ENCODE measurements at regions not wholly inside any gene's neighbourhood (a gene's known extent, or its start where the extent isn't known, plus 50 kb on each side); places are given as distances from the start of the nearest gene placed in this dataset.

DNA sequence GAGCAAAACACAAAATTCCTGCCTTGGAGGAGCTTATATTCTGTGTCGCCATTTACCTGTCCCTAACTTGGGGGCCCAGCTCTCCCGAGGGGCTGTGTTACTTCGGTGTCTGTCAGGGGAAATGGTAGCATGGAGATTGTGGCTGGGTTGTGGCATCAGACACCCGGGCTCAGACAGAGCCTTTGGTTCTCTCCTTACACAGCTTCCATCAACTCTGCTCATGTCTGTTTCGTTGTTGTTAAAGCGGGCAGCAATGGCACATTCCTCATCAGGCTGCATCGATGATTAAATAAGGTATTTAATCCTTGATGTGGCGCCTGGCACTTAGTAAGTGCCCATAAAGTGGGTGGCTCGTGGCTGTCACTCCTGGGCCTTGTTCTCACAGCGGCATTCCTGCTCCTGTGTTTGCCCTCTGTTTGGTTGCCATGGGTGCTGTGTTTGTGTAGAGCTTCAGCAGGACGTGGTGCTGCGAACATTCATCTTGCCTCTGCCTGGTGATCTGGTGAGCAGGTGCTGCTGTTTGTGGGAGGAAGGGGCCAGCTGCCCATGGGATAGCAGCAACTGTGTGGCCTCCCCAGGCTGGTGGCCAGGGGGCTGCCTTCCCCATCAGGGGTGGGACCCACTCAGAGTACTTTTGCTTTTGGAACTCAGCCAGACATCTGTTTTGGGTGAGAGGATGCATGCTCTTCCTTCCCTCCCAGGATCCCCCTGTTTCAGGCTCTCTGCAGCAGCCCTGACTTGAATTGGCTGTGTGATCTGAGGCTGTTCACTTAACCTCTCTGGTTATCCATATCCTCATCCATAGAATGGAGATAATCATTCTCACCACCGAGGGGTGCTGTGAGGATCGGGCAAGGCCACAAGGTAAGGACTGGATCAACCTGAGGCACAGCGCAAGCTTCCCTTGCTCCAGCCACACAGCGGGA lies 207.2 kb upstream of the SVIL start:
- Mint-ChIP-seq H3K27me3 (no peaks in the 10 kb centered on the region), H3K27ac (no peak overlapping the region)

DNA sequence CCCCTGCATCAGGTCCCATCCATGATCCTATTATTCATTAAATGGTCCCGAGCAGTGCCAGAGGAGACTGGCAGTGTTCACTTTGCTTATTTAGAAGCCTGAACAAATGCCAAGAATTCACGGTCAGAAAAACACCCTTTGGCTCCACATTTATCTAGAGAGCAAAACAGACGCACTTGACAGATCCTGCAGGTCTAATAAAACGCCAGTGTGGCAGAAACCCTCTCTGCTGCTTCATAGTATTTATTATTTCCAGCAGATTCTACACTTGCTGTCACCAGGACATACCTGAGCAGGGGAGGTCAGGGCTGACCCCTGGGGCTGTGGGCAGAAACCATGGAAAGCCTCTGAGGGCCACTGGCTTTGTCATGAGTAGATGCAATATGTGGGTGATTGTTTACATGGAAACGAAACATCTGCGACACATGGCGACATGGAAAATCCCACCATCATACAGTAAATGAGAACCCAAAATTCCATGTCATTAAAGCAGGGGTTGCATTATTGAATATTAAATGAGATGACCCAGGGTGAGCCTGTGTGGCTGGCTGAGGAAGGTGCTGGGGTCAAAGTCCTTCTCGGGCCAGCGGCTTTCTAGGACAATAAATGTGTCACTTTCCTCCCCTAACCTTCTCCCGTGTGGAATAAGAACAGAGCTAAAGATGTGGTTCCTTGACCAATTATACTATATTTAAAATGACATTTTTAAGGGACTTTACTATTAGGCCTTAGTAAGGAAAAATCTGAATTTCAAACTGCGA lies 205.9 kb upstream of the SVIL start:
- Mint-ChIP-seq H3K27me3 (no peaks in the 10 kb centered on the region), H3K9me3 (no peaks in the 10 kb centered on the region)

More for the DNA sequence above, 207.2 kb upstream of the SVIL start:
- Mint-ChIP-seq H3K4me3 (no peak overlapping the region), H3K4me1 (no peaks in the 10 kb centered on the region), H3K36me3 (ENCODE audit: low read depth) (no peaks in the 10 kb centered on the region), H3K9me3 (no peaks in the 10 kb centered on the region)
- DNase-seq (no peak), ATAC-seq (no peak)

DNA sequence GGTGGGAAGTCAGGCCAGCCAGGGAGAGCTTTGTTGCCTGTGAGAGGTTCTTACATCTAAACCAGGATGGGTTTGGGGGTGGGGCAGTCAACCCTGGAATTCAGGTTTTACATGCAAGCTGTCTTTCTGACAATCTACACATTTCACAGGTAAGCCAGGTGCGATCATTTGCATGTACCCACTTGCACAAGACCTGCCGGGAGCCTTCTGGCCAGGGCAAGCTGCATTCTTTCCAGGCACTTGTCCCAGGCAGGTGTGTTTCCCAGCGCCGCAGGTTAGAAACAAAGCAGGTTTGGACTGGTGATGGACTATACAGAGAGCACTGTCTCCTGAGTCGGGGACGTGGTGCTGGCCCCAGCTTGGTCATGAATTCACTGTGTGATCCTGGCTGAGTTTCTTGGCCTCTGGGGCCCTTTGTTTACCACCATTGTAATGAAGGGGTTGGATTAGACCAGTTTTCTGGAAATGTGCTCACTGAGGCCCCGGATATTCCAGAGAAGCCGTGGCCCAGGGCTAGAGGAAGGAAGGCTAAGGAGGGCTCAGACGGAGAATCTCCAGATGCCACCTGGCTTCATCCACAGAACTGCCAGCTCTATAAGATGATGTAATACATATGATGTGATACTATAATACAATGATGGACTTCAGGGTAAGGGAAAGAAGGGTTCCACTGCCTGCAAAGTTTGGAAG lies 205.2 kb upstream of the SVIL start:
- no peaks in the 10 kb centered on the region for H3K9me3 Mint-ChIP-seq
- ATAC-seq (no peak), DNase-seq (no peak)
- H3K36me3 Mint-ChIP-seq (ENCODE audit: low read depth): no peaks in the 10 kb centered on the region
- H3K4me1 Mint-ChIP-seq: no peaks in the 10 kb centered on the region
- no peaks in the 10 kb centered on the region for H3K27me3 Mint-ChIP-seq
- H3K27ac Mint-ChIP-seq: no peak overlapping the region
- H3K4me3 Mint-ChIP-seq: no peak overlapping the region

More for the DNA sequence above, 205.9 kb upstream of the SVIL start:
- Mint-ChIP-seq H3K27ac (no peak overlapping the region), H3K4me3 (no peak overlapping the region), H3K36me3 (ENCODE audit: low read depth) (no peaks in the 10 kb centered on the region), H3K4me1 (no peaks in the 10 kb centered on the region)
- no peak for DNase-seq
- ATAC-seq: no peak

DNA sequence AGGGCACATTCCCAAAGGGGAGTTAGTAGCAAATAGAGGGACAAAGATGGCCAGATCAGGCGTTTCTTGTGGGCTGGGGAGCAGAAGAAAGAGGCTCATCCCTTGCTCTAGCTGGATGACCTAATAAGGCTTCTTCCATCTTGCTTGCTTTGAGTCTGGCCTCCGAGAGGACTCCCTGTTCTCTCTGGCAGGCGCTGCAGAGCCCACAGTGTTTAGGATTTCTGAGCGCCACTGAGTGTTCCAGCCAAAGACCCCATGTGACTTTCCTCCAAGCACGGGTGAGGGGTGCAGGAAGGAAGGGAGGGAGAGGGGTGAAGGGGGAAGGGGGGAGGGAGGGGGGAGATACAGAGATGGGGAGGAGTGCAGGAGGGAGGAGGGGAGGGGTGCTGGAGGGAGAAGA lies 203.8 kb upstream of the SVIL start:
- no peaks in the 10 kb centered on the region for H3K36me3 Mint-ChIP-seq (ENCODE audit: low read depth)
- no peak for ATAC-seq
- no peaks in the 10 kb centered on the region for H3K4me1 Mint-ChIP-seq
- H3K27me3 Mint-ChIP-seq: no peaks in the 10 kb centered on the region
- H3K9me3 Mint-ChIP-seq: no peaks in the 10 kb centered on the region
- H3K4me3 Mint-ChIP-seq: no peak overlapping the region
- H3K27ac Mint-ChIP-seq: no peak overlapping the region
- no peak for DNase-seq

DNA sequence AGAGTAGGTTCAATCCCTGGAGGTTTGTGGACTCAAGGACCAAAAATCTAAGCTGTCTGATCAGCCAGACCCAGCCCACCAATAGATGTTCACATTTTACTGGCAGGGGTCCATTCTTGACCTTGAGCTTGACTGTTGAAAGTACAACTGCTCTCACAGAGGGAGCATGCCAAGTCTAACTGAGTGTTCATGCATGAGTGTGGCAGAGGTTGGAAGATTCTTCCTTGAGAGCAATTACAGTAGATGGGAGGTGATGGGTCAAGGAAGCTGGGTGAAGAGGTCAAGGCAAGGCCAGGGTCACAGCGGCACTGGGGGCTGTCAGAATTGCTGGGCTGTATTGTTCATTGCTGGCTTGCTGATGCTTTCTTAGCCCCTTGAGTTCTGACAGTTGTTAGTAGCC lies 202.8 kb upstream of the SVIL start:
- Mint-ChIP-seq H3K27ac (no peak overlapping the region), H3K4me1 (no peaks in the 10 kb centered on the region), H3K36me3 (ENCODE audit: low read depth) (no peaks in the 10 kb centered on the region), H3K9me3 (no peaks in the 10 kb centered on the region), H3K4me3 (no peak overlapping the region), H3K27me3 (no peaks in the 10 kb centered on the region)
- ATAC-seq (no peak), DNase-seq (no peak)

DNA sequence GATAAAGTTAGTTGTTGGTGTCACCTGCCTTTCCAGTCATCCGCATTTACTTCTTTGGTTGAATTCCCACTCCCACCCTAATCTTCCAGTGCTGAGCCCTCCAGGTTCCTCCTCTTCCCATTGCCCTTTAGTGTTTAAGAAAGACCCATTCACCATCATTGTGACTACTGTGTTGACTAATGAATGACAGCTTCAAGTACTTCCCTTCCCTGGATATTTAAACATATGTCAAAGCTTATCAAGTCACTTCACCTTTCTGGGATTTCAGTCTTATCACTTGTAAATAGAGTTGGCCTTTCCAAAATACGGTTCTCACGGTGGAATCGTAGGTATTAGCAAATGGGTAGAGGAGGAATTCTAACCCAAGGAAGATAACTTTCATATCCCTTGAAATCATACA lies 201.6 kb upstream of the SVIL start:
- Mint-ChIP-seq H3K9me3 (no peaks in the 10 kb centered on the region), H3K36me3 (ENCODE audit: low read depth) (no peaks in the 10 kb centered on the region), H3K27ac (no peak overlapping the region), H3K4me1 (no peaks in the 10 kb centered on the region), H3K27me3 (no peaks in the 10 kb centered on the region), H3K4me3 (no peak overlapping the region)
- ATAC-seq (no peak), DNase-seq (no peak)

DNA sequence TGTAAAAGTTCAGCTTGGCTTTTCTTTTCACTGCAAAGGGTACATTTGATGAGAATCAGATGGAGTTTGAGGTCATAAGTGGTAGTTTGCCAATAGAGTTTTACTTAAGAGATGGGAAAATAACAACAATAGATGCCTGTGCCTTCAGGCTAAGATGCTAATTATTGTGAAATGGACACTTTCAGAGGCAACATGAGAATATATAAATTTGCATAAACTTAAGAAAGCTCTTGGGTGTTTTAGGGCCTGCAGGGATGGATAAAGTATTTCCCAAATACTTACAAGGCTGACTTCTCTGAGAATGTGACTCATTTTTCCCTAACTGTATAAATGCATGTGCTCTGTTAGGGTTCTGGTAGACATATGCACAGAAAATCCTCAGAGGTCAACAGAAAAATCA lies 200.3 kb upstream of the SVIL start:
- Mint-ChIP-seq H3K27ac (no peak overlapping the region), H3K4me1 (no peaks in the 10 kb centered on the region), H3K9me3 (no peaks in the 10 kb centered on the region), H3K27me3 (no peaks in the 10 kb centered on the region), H3K4me3 (no peak overlapping the region), H3K36me3 (ENCODE audit: low read depth) (no peaks in the 10 kb centered on the region)
- DNase-seq (no peak), ATAC-seq (no peak)

DNA sequence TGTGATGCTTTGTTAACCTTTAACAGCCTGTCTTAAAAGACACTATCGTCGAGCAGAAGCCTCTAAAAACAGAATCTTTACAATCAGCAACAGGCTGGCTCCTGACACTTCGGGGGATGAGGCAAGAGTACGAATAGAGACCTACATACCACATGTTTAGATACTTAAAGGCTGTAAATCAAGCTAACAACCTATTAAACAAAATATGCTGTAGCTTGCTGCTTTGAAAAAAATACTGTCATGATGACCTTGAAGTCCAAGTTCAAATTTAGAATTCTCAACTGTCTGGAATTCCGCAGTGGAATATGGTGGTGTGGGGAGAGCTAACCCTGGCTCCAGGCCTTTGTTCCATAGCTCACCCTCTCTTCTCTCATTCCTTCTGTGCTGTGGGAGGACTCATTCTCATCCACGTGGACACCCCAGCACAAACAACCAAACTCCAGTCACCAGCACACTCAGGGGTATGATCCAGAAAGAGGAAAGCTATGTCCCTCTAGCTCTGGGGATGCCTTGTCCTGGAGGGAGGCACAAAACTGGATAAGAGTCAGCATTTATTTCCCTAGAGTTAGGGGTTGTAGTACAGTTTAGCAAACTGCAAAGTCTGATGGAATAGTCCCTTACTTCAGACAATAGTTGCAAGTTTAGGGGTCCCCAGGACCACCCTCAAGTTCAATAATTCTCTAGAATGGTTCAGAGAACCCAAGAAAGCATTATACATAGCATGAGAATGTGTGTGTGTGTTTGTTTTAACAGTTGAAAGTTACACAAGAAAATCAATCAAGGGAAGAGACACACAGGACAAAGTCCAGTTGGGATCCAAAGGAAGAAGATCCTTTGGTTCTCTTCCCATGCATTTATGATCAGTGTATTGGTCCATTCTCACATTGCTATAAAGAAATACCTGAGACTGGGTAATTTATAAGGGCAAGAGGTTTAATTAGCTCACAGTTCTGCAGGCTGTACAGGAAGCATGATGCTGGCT lies 196.1 kb upstream of the SVIL start:
- Mint-ChIP-seq H3K4me1 (peaks cover 2% of the 10 kb centered on the region), H3K9me3 (peaks cover 9% of the 10 kb centered on the region), H3K36me3 (ENCODE audit: low read depth) (no peaks in the 10 kb centered on the region), H3K4me3 (no peak overlapping the region), H3K27me3 (no peaks in the 10 kb centered on the region), H3K27ac (no peak overlapping the region)
- no peak for DNase-seq
- ATAC-seq: no peak

DNA sequence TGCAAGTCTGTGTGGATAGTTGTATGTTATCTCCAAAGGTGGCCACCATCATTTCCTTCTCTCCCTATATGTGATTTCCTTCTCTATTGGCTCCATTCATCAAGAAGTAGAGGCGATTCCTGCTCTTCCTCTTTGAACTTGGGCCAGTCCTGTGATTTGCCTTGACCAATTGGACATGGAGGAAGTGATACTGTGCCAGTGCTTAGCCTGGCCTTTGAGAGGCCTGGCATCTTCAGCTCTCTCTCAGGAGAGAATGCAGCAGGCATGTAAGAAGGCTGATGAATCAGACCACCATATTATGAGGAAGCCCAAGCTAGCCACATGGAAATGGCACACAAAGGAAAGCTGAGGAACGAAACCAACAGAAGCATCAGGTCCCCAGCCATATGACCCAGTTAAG lies 195.0 kb upstream of the SVIL start:
- no peak overlapping the region for H3K4me3 Mint-ChIP-seq
- no peaks in the 10 kb centered on the region for H3K36me3 Mint-ChIP-seq (ENCODE audit: low read depth)
- H3K27ac Mint-ChIP-seq: no peak overlapping the region

DNA sequence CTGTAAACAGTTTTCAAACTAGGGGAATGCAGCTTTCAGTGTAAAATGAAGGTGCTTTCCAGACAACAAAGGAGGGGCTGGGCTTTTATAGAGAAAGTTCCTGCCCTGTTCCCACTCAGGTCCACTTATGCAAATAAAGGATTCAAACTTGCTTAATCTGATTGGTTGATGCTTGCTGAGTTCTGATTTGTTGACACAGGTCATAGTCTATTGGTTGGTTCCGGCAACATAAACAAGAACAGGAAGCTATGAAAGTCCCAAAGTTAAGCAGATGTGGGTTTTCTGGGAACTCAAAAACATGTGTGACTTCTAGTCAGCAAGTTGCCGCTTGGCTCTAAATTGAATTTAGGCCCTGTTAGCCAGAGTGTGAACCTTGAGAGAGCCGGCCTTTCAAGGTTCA lies 194.2 kb upstream of the SVIL start:
- Mint-ChIP-seq H3K9me3 (peaks cover 9% of the 10 kb centered on the region), H3K27me3 (peaks cover 2% of the 10 kb centered on the region), H3K27ac (no peak overlapping the region), H3K4me1 (peaks cover 2% of the 10 kb centered on the region), H3K36me3 (ENCODE audit: low read depth) (no peaks in the 10 kb centered on the region), H3K4me3 (no peak overlapping the region)
- ATAC-seq: no peak
- no peak for DNase-seq

More for the DNA sequence above, 195.0 kb upstream of the SVIL start:
- Mint-ChIP-seq H3K9me3 (peaks cover 9% of the 10 kb centered on the region), H3K27me3 (no peaks in the 10 kb centered on the region), H3K4me1 (peaks cover 2% of the 10 kb centered on the region)
- DNase-seq (no peak), ATAC-seq (no peak)

DNA sequence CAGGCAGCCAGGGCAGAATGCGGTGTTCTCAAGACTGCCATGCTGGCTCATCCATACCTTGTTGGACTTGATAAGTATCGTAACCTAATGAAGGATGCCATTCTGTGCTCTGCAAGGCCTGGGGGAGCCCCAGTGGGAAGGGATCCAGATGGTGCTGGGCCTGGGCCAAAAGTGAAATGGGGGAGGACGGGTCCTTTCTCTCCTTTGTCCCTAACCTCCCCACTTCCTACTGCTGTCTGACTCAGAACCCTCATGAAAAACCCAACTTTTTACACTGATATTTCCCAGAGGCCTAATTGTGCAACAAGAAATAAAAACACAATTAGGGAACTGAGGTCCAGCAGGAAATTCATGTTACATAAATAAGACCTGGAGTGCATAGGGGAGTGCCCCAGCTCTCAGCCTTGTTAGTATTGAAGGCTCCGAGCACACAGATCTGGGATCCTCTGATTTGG lies 193.7 kb upstream of the SVIL start:
- Mint-ChIP-seq H3K9me3 (peaks cover 9% of the 10 kb centered on the region), H3K27me3 (peaks cover 2% of the 10 kb centered on the region), H3K4me1 (peaks cover 2% of the 10 kb centered on the region), H3K27ac (no peak overlapping the region), H3K4me3 (no peak overlapping the region), H3K36me3 (ENCODE audit: low read depth) (no peaks in the 10 kb centered on the region)
- no peak for DNase-seq
- no peak for ATAC-seq

DNA sequence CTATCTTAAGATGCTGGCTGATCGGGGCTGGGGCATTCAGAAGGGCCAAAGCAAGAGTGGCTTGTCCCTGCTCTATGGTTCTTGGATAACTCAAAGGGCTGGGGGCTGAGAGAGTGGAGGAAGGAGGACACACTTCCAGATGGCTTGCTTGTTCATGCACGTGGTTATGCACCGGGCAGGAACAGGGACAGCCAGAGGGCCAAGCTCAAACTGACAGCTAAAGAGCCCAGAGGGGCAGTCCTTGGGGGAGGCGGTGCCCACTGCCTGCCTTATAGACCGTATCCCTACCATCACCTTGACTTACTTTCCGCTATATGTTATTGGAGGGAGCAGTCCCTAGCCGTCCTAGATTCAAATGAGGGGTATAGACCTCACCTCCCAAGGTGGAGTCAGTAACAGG lies 192.7 kb upstream of the SVIL start:
- no peak for ATAC-seq
- peaks cover 9% of the 10 kb centered on the region for H3K9me3 Mint-ChIP-seq
- H3K36me3 Mint-ChIP-seq (ENCODE audit: low read depth): no peaks in the 10 kb centered on the region
- peaks cover 2% of the 10 kb centered on the region for H3K4me1 Mint-ChIP-seq
- H3K4me3 Mint-ChIP-seq: no peak overlapping the region
- H3K27me3 Mint-ChIP-seq: peaks cover 2% of the 10 kb centered on the region
- H3K27ac Mint-ChIP-seq: no peak overlapping the region
- DNase-seq: no peak

DNA sequence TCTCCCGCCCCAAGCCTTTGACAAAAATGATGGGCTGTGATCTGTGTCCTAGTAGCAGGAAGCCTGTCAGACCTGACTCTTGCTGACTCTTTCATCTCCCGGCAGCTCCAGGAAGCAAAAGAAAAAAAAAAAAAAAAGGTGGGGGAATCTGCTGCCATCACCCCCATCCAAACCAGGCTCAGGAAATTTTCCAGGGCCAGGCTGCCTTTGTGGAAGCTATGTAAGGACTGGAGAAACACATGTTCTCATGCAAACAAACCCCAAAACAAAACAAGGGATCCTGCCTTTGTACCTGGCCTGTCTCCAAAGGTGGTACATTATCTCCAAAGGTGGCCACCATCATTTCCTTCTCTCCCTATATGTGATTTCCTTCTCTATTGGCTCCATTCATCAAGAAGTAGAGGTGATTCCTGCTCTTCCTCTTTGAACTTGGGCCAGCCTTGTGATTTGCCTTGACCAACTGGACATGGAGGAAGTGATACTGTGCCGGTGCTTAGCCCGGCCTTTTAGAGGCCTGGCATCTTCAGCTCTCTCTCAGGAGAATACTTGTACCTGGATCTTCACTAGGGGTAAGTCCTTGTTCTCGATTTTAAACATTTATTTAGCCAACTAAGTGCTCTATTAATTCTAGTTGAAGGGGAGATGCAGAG lies 192.2 kb upstream of the SVIL start:
- Mint-ChIP-seq H3K27ac (no peak overlapping the region), H3K36me3 (ENCODE audit: low read depth) (no peaks in the 10 kb centered on the region), H3K4me1 (peaks cover 2% of the 10 kb centered on the region), H3K4me3 (no peak overlapping the region), H3K9me3 (peaks cover 9% of the 10 kb centered on the region), H3K27me3 (peaks cover 2% of the 10 kb centered on the region)
- ATAC-seq: no peak
- DNase-seq: no peak
